Fibroblast of the aortic adventitia (primary cell): ENCODE measurements at regions not wholly inside any gene's neighbourhood (a gene's known extent, or its start where the extent isn't known, plus 50 kb on each side); places are given as distances from the start of the nearest gene placed in this dataset.
A peak's percentile ranks its signal among the peaks of the same experiment; 100 is the strongest.

Experiments
- DNase-seq: peaks from one replicate; pipeline ENCODE4 v3.0.0-alpha.2; 2010; ENCODE audit warnings: low read depth
- H3K4me3 ChIP-seq: 2 replicates; pipeline ENCODE4 v1.5.1; 2011; ENCODE audit warnings: low read depth, mild to moderate bottlenecking, control low read depth, low read length, moderate library complexity
- CTCF ChIP-seq: IDR thresholded peaks from 2 replicates; pipeline ENCODE4 v1.5.1; 2011; ENCODE audit warnings: mild to moderate bottlenecking, low read length, control low read depth, inconsistent platforms; ENCODE audit not compliant: insufficient read depth

GRCh38 chrX:13266641-13267345 lies 53.1 kb downstream of the ATXN3L start:
- peak; percentile 29 for DNase-seq
- no peak for TF ChIP-seq CTCF
- no peak overlapping the region for H3K4me3 ChIP-seq

GRCh38 chrX:13265549-13266132 lies 54.2 kb downstream of the ATXN3L start:
- H3K4me3 ChIP-seq: no peak overlapping the region
- no peak for DNase-seq
- no peak for TF ChIP-seq CTCF

- no peak overlapping the region for H3K4me3 ChIP-seq
- no peak for TF ChIP-seq CTCF
- no peak for DNase-seq
These were observed 54.7 kb downstream of the ATXN3L start for GRCh38 chrX:13265111-13265510.

GRCh38 chrX:13263560-13264251 lies 56.1 kb downstream of the ATXN3L start:
- no peak for TF ChIP-seq CTCF
- no peak for DNase-seq
- H3K4me3 ChIP-seq: no peak overlapping the region

GRCh38 chrX:13261348-13261747 lies 58.5 kb downstream of the ATXN3L start:
- TF ChIP-seq CTCF: no peak
- no peak for DNase-seq
- no peak overlapping the region for H3K4me3 ChIP-seq

GRCh38 chrX:13260598-13260997 lies 59.3 kb downstream of the ATXN3L start:
- H3K4me3 ChIP-seq: no peak overlapping the region
- no peak for TF ChIP-seq CTCF
- no peak for DNase-seq
